H1 (cell line): ENCODE measurements at regions not wholly inside any gene's neighbourhood (a gene's known extent, or its start where the extent isn't known, plus 50 kb on each side); places are given as distances from the start of the nearest gene placed in this dataset.

Experiments
- ATF2 ChIP-seq: IDR thresholded peaks from 2 replicates; pipeline ENCODE4 v1.6.1; 2012; ENCODE audit warnings: low read length, inconsistent platforms
- CBX5 ChIP-seq: fragments of 300-800, 300-1000 bp; sonication (generic); IDR thresholded peaks from 2 replicates; pipeline ENCODE4 v1.7.1; 2016; ENCODE audit warnings: antibody characterized with exemption, low read length, low read depth
- CBX8 ChIP-seq: fragments of 300-800, 300-1000 bp; sonication (generic); IDR thresholded peaks from 2 replicates; pipeline ENCODE4 v1.7.1; 2016; ENCODE audit warnings: low read depth, low read length, borderline replicate concordance
- HDAC2 ChIP-seq, 2 experiments: fragments of 300-600 bp in 1 of 2; sonication (generic) in 1 of 2; IDR thresholded peaks; 2 replicates each; pipeline ENCODE4 v1.6.1; 2011 to 2012; ENCODE audit warnings: low read depth in 2 of 2, low read length in 2 of 2, mild to moderate bottlenecking in 2 of 2, moderate library complexity in 2 of 2, borderline replicate concordance in 1 of 2, inconsistent platforms in 1 of 2
- JUN ChIP-seq: IDR thresholded peaks from 2 replicates; pipeline ENCODE4 v1.6.1; 2011; ENCODE audit warnings: low read depth, mild to moderate bottlenecking, improper control_type of control experiment, low read length
- JUND ChIP-seq: IDR thresholded peaks from 2 replicates; pipeline ENCODE4 v1.6.1; 2011; ENCODE audit warnings: mild to moderate bottlenecking, improper control_type of control experiment, low read length
- KDM4A ChIP-seq: IDR thresholded peaks from one replicate; pipeline ENCODE4 v1.7.1; 2012; ENCODE audit warnings: low read depth, mild to moderate bottlenecking, moderate library complexity, low read length, inconsistent platforms; ENCODE audit not compliant: severe bottlenecking
- SRF ChIP-seq: IDR thresholded peaks from 2 replicates; pipeline ENCODE4 v1.6.1; 2011; ENCODE audit warnings: mild to moderate bottlenecking, low read depth, low read length, moderate library complexity
- TCF12 ChIP-seq: IDR thresholded peaks from 2 replicates; pipeline ENCODE4 v1.6.1; 2011; ENCODE audit warnings: low read depth, mild to moderate bottlenecking, low read length
- TEAD4 ChIP-seq: IDR thresholded peaks from 2 replicates; pipeline ENCODE4 v1.6.1; 2012; ENCODE audit warnings: low read depth, low read length, inconsistent platforms, mixed read lengths
- TF ChIP-seq, protein P1 (sequence below): fragments of 300-600 bp; sonication (generic); IDR thresholded peaks from 2 replicates; pipeline ENCODE4 v1.7.1; 2012; ENCODE audit warnings: low read length, moderate library complexity, mild to moderate bottlenecking, inconsistent platforms; ENCODE audit not compliant: insufficient replicate concordance

GRCh38 chr14:83021323-83021722 is 1487.7 kb upstream of the SEL1L start (continued):
- TF ChIP-seq, protein P1, sequence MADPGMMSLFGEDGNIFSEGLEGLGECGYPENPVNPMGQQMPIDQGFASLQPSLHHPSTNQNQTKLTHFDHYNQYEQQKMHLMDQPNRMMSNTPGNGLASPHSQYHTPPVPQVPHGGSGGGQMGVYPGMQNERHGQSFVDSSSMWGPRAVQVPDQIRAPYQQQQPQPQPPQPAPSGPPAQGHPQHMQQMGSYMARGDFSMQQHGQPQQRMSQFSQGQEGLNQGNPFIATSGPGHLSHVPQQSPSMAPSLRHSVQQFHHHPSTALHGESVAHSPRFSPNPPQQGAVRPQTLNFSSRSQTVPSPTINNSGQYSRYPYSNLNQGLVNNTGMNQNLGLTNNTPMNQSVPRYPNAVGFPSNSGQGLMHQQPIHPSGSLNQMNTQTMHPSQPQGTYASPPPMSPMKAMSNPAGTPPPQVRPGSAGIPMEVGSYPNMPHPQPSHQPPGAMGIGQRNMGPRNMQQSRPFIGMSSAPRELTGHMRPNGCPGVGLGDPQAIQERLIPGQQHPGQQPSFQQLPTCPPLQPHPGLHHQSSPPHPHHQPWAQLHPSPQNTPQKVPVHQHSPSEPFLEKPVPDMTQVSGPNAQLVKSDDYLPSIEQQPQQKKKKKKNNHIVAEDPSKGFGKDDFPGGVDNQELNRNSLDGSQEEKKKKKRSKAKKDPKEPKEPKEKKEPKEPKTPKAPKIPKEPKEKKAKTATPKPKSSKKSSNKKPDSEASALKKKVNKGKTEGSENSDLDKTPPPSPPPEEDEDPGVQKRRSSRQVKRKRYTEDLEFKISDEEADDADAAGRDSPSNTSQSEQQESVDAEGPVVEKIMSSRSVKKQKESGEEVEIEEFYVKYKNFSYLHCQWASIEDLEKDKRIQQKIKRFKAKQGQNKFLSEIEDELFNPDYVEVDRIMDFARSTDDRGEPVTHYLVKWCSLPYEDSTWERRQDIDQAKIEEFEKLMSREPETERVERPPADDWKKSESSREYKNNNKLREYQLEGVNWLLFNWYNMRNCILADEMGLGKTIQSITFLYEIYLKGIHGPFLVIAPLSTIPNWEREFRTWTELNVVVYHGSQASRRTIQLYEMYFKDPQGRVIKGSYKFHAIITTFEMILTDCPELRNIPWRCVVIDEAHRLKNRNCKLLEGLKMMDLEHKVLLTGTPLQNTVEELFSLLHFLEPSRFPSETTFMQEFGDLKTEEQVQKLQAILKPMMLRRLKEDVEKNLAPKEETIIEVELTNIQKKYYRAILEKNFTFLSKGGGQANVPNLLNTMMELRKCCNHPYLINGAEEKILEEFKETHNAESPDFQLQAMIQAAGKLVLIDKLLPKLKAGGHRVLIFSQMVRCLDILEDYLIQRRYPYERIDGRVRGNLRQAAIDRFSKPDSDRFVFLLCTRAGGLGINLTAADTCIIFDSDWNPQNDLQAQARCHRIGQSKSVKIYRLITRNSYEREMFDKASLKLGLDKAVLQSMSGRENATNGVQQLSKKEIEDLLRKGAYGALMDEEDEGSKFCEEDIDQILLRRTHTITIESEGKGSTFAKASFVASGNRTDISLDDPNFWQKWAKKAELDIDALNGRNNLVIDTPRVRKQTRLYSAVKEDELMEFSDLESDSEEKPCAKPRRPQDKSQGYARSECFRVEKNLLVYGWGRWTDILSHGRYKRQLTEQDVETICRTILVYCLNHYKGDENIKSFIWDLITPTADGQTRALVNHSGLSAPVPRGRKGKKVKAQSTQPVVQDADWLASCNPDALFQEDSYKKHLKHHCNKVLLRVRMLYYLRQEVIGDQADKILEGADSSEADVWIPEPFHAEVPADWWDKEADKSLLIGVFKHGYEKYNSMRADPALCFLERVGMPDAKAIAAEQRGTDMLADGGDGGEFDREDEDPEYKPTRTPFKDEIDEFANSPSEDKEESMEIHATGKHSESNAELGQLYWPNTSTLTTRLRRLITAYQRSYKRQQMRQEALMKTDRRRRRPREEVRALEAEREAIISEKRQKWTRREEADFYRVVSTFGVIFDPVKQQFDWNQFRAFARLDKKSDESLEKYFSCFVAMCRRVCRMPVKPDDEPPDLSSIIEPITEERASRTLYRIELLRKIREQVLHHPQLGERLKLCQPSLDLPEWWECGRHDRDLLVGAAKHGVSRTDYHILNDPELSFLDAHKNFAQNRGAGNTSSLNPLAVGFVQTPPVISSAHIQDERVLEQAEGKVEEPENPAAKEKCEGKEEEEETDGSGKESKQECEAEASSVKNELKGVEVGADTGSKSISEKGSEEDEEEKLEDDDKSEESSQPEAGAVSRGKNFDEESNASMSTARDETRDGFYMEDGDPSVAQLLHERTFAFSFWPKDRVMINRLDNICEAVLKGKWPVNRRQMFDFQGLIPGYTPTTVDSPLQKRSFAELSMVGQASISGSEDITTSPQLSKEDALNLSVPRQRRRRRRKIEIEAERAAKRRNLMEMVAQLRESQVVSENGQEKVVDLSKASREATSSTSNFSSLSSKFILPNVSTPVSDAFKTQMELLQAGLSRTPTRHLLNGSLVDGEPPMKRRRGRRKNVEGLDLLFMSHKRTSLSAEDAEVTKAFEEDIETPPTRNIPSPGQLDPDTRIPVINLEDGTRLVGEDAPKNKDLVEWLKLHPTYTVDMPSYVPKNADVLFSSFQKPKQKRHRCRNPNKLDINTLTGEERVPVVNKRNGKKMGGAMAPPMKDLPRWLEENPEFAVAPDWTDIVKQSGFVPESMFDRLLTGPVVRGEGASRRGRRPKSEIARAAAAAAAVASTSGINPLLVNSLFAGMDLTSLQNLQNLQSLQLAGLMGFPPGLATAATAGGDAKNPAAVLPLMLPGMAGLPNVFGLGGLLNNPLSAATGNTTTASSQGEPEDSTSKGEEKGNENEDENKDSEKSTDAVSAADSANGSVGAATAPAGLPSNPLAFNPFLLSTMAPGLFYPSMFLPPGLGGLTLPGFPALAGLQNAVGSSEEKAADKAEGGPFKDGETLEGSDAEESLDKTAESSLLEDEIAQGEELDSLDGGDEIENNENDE = no peak
- TF ChIP-seq JUN = no peak
- no peak for TF ChIP-seq HDAC2 (IDR thresholded peaks at IDR 0.05; ENCODE audit: borderline replicate concordance in 1 of 2, low read depth in 2 of 2, low read length in 2 of 2)
- no peak for TF ChIP-seq SRF
- TF ChIP-seq ATF2 = no peak
- no peak for TF ChIP-seq TEAD4
- no peak for TF ChIP-seq CBX8
- no peak for TF ChIP-seq JUND
- no peak for TF ChIP-seq CBX5
- no peak for TF ChIP-seq KDM4A
- no peak for TF ChIP-seq TCF12
